ENCODE measurements at regions not wholly inside any gene's neighbourhood (a gene's known extent, or its start where the extent isn't known, plus 50 kb on each side); places are given as distances from the start of the nearest gene placed in this dataset.

DNA sequence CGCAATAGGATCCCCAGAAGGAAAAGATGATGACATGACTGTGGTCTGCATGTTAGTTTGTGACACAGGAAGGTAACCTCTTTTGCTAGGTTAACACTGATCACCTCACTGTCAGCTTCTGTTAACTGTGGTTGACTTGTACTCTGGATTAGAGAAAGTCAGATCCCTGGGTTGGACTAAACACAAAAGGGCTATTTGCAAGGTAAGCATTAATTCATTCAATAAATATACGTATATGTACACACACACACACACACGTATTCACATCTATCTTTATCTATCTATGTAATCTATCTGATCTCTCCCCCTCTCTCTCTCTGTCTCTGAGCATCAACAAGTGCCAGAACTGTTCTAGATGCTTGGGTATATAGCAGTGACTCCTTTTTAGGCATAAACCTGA lies 136.1 kb upstream of the SNX19 start:
- no peak for DNase-seq (ENCODE audit: low spot score)

DNA sequence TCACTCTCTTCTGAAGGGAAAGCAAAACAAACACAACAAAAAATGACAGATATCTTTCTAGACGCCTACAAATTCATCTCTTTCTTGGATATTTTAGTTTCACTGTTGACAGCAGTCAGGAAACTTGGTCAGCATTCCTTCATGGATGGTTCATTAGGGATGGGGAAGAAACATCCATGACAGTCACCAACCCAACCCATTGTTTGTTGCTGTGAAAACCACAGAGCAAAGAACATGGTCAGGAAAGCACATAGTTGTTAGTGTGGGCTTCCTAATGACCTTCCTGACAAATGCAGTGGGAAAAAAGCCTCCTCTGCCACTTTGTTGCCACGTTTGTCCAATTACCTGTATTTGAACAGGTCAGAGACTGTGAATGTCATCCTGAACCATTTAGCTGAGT lies 139.8 kb upstream of the SNX19 start:
- peak; percentile 34 for DNase-seq (ENCODE audit: low spot score)

DNA sequence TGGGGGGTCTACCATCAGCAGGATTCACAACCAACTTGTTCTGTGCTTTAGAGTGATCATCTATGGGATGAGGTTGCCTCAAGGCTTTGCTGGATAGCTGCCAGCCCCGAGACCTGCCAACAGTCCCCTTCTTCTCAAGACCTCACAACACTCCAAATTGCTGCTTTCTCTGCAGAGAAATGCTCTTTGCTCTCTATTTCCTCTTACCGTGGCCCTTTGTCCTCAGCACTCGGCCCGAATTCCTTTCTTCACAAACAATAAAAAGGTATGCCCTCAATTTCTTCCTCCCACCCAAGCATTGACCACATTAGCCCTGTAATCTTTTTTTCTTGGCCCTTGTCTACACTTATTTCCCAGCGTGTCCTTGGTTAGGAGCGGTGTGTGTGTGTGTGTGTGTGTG lies 147.4 kb upstream of the SNX19 start:
- DNase-seq (ENCODE audit: low spot score): no peak

DNA sequence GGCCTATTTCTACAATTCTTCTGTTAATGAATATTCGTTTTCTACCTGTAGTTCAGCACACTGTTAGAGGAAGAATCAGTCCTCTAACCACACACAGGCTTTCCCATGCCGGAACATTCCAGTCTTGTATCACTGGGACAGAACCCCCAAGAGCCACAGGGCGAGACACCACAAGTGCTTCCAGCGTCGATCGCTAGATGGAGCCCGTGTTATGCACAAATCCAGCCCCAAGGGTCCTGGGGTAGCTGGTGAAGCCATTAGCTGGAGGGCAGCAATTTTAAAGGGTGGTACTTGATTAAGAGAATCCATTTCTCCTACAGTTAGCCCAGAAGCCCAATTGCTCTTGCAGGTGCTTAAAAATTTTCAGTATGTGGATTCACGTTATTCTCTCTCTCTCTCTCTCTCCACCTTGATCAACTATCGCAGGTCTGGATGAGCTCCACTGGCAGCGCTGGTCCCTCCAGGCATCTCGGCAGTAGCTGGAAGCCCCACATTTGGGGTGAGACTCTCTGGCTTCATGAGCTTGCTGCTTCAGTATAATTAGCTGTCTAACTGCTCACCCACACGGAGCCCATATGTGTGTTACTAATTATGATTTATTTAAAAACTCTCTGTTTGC lies 148.2 kb upstream of the SNX19 start:
- peak; percentile 89 for DNase-seq (ENCODE audit: low spot score)

DNA sequence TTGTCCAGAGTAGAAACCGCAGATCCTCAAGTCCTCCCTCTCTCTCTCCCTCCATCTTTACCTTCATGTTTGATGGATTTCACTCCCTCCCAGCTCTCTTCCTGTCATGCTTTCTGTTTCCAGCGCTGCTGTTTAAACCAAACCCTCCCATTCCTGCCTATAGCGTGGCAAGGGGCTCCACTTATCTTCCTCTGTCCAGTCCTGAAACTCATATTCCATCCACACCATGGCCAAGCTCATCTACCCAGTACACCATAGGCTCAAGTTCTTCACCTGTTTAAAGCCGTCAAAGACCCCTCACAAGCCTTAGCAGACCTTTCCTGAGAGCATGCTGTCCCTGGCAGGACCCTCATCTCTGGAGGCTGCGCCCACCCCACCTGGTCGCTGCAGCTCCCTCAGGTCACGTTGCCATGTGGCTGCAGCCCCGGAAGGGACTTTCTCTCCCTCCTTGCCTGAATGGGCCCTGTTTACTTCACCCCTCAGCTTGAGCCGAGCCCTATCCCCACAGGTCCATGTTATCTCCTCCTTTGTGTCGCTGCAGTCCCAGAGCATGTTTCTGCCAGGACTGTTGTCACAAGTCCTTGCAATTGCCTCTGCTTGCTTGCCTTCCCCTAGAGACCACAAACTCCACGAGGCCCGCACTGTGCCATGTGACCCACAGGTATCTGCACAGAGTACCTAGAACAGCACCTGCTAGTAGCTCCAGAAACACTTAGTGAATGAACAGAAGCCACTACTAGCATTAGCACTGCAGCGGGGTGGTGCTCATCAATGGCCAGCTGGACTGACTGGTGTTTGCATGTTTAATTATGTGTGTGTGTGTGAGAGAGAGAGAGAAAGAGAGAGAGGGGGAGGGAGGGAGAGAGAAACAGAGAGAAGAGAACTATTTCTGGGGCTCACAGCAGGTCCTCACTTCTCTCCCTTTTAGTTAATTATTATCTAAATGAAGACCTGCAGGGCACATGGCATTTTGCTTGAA lies 149.4 kb upstream of the SNX19 start:
- DNase-seq (ENCODE audit: low spot score): no peak

DNA sequence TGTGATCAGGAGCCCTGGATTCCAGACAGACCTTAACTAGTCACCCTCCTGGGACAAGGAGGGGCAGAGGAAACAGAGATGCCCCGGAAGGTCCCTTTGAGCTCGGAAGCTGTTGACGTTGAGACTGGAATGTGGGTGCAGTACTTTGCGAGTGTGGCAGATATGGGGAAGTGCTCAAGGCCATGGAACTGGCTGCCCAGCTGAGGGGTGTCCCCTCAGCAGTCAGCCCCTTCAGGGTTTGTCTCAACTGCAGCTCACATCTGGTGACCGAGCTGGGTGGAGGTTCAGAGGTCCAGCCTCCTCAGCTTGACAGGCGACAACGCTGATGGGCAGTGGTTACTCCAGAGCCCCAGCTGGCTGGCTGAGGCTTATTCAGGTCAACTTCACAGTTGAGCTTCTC lies 150.3 kb upstream of the SNX19 start:
- no peak for DNase-seq (ENCODE audit: low spot score)

DNA sequence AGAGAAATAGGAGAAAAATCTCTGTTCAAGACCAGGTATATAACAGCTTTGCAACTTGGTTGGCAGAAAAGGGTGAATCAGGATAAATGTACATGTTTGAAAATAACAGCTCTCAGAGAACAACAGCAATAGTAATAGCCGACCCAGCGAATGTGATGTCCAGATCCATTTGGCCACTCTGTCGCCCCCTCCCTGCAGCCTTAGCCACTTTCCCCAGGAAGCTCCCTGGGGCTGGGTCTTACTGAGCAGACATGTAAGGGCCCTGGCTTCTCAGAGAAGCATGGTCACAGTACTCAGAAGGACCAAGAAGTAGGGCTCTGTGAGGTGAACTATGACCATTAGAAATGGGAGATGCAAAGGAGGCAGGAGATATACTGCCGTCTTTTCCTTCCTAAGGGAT lies 154.1 kb upstream of the SNX19 start:
- no peak for DNase-seq (ENCODE audit: low spot score)

DNA sequence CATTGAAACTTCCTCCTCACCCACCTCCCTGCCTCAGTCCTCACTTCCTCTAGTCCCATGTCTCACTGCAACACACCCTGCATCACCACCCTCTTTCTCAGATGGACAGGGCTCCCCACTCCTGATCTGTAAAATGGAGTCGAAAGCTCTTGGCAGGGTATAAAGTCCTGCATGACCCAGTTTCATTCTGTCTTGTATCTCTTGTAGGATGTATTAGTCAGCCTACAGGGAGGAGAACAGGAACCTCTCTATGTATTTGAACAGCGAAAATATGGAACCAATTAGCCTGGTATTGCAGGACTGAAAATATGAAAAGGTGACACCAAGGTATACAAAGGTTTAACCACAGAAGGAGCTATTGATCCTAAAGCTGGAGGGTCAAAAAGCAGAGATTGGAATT lies 156.9 kb upstream of the SNX19 start:
- peak; percentile 66 for DNase-seq (ENCODE audit: low spot score)

DNA sequence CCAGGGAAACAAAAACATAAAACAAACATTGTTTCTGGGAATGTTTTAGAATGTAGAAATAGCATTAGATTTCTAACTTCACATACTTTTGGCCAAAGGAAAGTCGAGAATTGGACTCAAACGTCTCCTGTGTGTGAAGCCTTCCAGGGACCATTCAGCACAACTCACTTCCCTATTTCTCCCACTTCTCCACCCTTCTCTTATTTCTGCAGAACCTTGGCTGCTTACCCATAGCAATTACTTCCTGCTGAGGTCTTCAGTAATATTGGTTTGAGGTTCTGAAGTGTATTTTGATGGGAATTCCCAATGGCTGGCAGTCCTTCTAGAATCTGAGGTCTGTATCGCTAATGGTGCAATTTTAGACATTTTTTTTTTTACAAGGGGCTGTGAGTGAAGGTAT lies 158.3 kb upstream of the SNX19 start:
- DNase-seq (ENCODE audit: low spot score): no peak

DNA sequence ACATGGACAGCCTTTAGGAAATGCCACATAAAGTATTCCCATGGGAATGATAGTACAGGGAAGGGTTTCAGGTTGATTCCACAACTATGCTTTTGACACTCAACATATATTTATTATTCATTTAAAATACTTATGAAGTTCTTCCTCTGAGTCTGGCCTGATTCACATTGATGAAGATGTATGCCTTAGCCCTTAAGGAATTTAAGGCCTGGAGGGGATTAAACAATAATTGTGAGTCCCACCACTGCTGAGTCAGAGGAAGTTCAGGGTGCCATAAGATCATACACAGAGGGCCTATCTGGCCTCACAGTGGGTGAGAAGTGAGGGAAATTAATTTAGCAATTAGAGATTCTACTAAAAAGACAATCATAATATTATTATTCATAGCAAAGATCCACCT lies 161.1 kb upstream of the SNX19 start:
- DNase-seq (ENCODE audit: low spot score): no peak

DNA sequence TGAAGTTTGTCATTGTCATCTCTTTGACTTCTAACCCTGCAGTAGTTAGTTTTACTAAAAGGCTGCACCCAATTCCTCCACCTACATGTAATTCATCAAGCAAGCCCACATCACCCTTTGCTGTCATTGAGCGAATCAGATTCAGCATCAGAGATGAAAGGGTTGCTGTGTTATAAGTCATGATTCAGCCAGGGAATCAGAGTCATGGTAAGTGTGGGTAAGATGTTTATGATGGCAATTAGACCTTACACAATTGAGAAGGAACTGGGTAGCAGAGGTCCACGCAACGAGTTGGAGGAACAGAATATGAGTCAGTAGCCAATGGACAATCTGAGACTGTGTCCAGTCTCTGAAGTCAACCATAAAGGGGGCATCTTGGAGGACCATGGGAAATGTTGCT lies 162.8 kb upstream of the SNX19 start:
- DNase-seq (ENCODE audit: low spot score): no peak

DNA sequence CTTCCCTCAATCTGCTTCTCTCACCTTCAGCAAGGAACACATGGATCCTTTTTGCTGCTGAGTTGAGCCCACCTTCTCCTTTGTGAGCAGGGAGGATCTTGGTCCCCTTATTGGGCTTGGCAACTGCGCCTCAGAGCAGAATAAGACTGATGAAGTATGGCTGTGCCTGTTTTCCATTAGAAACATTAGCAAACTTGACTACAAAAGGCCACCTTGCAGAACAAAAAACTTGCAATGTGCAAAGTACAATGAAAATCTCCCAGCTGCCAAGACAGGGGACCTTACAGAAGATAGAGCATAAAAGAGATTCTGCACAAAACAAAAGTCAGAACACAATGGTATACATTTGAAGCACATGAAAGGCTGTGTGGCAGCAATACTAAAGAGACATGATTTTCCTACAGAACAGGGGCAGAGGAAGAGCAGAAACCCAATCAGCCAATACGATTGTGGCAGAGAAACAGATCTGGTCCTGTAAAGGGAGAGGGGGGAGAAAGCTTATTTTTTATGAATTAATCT lies 173.5 kb upstream of the SNX19 start:
- no peak for DNase-seq (ENCODE audit: low spot score)

DNA sequence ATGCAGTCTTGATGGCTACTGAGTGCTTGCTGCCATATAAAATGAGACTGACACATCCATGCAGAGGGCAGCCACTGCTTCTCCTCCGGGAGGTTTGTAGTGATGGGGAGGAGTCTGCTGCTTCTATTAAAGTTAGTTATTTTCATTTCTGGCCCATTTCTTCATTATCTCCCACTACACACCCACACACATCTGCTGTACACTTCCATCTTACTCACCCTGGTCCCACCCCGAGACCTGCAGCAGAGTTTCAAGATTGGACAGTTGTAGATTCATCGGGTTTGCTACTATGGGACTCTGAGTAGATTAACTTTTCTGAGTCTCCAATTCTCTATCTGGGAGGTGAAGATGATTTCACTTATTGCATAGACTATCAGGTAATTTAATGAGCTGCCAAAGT lies 176.2 kb upstream of the SNX19 start:
- no peak for DNase-seq (ENCODE audit: low spot score)

DNA sequence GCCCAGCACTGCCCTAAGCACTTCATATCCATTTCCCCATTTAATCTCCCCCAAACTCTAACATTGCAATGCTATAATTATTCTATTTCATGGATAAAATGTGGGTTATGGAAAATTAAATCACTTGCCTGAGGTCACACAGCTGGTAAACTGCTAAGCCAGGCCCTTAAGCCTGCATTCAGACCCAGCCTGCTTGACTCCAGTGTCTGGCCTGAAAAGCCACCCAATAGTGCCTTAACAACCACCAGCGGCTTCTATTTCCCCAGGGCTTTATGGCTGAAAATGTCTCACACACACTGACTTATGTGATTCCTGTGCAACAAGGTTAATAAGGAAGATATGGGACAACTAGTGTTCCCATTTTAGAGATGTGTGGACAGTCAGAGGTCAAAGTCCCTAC lies 178.5 kb upstream of the SNX19 start:
- DNase-seq (ENCODE audit: low spot score): no peak

DNA sequence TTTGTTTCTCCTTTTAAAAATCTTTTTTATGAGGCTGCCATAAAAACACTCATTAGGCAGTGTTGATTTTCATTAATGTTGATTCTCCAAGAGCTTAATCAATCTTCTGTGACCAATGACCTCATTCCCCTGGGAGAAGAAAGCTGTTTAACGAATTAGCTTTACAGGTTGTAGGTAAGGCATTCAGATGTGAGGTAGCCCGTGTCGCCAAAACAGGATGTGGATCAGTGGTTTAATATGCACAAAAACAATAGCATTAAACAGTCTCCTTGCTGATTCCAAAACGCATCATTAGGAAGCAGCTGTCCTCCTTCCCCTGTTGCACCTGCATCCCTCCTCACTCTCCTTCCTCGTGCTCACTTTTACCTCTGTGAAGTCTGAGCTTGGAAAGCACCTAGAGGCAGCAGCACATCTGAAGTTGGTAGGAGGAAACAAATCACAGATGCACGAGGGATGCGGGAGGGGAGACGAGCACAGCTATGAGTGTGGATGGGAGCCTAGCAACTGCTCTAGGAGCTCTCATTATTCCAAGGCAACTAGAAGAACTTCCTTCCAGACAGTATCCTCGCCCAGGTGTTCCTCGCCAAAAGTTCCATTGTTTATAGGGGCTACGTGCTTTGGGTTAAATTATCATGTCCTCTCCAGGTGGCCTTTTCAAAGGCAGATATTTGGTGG lies 179.4 kb upstream of the SNX19 start:
- DNase-seq (ENCODE audit: low spot score): no peak

DNA sequence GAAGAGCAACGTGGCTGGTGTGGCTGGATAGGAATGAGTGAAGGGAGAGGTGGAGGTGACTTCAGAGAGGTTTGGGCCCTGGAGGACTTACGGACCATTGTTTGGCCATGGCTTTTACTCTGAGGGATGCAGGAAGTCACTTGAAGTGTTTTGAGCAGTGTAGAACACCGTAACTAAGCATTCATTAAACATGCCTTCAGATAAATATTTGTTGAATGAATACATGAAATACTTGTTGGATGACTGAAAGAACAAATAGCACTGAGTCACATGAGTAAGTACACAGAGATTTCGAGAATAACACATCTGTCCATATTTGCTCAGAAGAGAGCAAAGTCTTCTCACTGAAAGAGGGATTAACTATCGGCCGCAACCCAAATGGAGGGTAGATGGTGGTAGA lies 182.7 kb upstream of the SNX19 start:
- peak; percentile 39 for DNase-seq (ENCODE audit: low spot score)

DNA sequence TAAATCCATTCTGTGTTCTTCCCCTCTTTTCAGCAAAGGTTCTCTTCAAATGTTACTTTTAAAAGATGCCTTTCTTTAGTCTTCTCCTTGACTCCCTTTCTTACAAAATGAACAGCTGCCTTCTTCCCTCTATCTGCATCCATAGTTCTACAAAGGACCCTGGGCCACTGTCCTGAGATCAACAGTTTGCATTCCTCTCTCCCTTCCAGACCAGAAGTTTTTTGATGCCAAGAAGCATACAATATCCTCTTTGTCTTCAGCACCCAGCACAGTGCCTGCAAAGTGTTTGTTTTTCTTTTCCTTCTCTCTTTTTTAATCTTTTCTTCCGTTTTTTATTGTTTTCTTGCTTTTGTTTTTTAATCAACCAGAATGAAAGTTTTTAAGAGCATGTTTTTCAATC lies 183.5 kb upstream of the SNX19 start:
- no peak for DNase-seq (ENCODE audit: low spot score)

DNA sequence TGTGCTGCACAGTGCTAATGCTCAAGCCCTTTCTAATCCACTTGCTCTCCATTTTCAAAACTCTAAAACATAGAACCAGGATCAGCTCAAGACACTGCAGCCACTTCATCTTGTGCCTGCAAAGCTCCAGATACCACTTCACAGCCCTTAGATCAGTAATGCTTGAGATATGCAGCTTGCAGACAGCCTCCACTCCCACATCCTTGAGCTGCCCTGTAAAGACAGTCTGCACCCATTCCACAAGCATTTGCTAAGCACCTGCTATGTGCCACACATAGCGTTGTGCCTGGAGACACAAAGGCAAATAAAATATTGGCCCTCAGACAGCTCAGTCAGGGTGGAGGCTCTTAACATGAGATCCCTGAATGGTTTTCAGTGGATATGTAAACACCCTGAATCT lies 192.5 kb upstream of the SNX19 start:
- no peak for DNase-seq (ENCODE audit: low spot score)

DNA sequence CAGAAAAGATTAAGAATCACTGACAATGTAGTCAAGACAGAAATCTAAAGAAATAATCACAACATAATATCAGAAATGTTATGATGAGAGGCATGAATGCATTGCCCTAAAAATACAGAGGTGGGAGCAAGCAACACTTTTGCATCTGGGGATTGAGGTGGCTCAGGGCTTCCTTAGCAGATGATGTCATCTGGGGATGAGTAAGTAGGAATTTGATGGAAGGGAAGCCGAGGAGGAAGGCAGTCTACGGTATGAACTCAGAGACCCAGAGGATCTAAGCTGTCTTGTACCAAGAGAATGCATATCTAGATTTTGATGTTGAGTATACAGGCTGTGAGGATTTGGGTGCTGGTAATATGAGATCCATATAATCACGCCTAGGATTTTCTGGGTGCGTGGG lies 193.0 kb upstream of the SNX19 start:
- peak; percentile 67 for DNase-seq (ENCODE audit: low spot score)

DNA sequence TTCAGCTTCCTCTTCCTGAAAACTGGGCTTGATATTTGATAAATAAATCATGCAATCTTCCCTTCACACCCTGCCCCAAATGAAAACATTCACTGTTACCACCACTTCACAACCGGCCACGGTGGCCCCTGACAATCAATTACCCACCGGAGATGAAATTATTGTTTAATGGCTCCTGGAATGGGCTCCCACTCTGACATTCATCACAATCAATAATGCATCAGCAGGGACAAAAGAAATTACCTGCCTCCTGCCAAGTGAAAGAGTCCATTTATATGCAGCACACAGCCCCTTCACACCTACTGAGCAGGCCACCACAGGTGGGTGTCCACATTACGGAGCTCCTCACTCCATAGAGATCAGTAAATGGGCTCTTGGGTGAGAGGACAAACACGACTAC lies 193.5 kb upstream of the SNX19 start:
- no peak for DNase-seq (ENCODE audit: low spot score)

DNA sequence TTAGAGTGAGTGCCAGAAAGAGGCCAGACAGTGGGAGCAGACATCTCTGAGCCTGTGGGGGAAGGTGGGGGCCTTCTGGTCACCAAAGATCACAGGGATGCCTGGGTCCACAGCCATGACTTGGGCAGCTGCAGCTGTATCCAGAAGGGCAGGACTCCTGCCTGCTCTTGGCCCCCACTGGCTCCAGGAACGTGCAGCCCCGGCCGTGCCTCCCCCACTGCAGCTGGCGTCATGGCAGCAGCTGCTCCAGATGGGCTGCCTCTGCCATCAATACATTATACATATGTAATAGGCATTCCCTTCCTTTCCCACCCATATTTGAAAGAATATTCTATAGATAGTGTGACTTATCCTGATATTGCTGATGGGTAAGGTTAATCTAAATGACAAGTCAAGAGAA lies 195.5 kb upstream of the SNX19 start:
- DNase-seq (ENCODE audit: low spot score): no peak

DNA sequence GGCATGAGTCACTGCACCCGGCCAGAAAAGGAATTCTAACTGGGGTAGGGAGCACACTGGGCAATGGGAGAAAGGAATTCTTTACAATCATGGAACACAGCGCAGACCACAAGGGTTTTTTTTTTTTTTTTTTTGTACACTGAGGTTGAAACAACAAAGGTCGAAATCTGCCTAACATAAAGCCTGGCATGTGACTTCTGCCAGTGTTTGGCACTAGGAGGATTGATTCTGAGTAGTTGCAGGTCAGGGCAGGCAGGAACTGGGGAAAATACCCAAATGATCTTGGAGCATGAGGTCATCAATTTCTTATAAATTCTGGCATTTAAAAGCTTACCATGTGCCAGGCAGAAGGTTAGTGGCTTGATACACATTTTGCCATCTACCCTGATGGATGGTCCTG lies 202.0 kb upstream of the SNX19 start:
- DNase-seq (ENCODE audit: low spot score): no peak

Data from GM03348 (cell line).